SK-N-SH (cell line): ENCODE measurements at regions not wholly inside any gene's neighbourhood (a gene's known extent, or its start where the extent isn't known, plus 50 kb on each side); places are given as distances from the start of the nearest gene placed in this dataset.

Experiments used
- CTCF ChIA-PET: fragments of 300-600, 350-600 bp; formaldehyde crosslinking; extraction: SDS; loops from one replicate; lab custom pipeline; 2021; lab: Yijun Ruan, JAX
- POLR2A ChIA-PET: fragments of 350-600 bp; sonication (Branson Sonifier 250); formaldehyde crosslinking; extraction: SDS; loops from one replicate; lab custom pipeline; 2020; ENCODE audit warnings: antibody characterized with exemption, inconsistent platforms; lab: Yijun Ruan, JAX
- DNase-seq: peaks from one replicate; pipeline ENCODE4 v3.0.0; 2012
- H2AFZ ChIP-seq: fragments of 200-600 bp; sonication (generic); 2 replicates; pipeline ENCODE4 v1.8.1; 2016; ENCODE audit warnings: antibody characterized with exemption, mild to moderate bottlenecking, low read depth
- H3F3A ChIP-seq: fragments of 200-600 bp; sonication (generic); replicated peaks from 2 replicates; pipeline ENCODE3; 2016; ENCODE audit warnings: antibody characterized with exemption, mild to moderate bottlenecking; ENCODE audit not compliant: insufficient read depth
- H3K27ac ChIP-seq, 2 experiments: fragments of 200-500 bp in 1 of 2; fragments of 200-600 bp in 1 of 2; sonication (Bioruptor generic) in 1 of 2; sonication (generic), shearing (Covaris generic) in 1 of 2; 2 replicates each; pipeline versions ENCODE4 v1.5.1 to v1.6.1; 2014 to 2016; ENCODE audit warnings: low read depth in 2 of 2, inconsistent platforms in 1 of 2, low read length in 1 of 2, mild to moderate bottlenecking in 1 of 2, mixed read lengths in 1 of 2
- H3K27me3 ChIP-seq: fragments of 200-600 bp; sonication (generic), shearing (Covaris generic); 2 replicates; pipeline ENCODE4 v1.6.1; 2016; ENCODE audit warnings: mixed run types; ENCODE audit not compliant: insufficient read depth
- H3K36me3 ChIP-seq, 2 experiments: fragments of 200-500 bp in 1 of 2; fragments of 200-600 bp in 1 of 2; sonication (Bioruptor generic) in 1 of 2; sonication (generic) in 1 of 2; replicated peaks in 1 of 2; 2 replicates each; pipeline versions ENCODE3 to v1.5.1; 2014 to 2016; ENCODE audit warnings: low read length in 1 of 2, mild to moderate bottlenecking in 1 of 2; ENCODE audit not compliant: insufficient read depth in 2 of 2, control insufficient read depth in 1 of 2
- H3K4me1 ChIP-seq, 2 experiments: fragments of 200-500 bp in 1 of 2; fragments of 200-600 bp in 1 of 2; sonication (Bioruptor generic) in 1 of 2; sonication (generic), shearing (Covaris generic) in 1 of 2; 2 replicates each; pipeline versions ENCODE4 v1.5.1 to v1.6.1; 2014 to 2016; ENCODE audit warnings: low read depth in 1 of 2, low read length in 1 of 2, mixed run types in 1 of 2; ENCODE audit not compliant: insufficient read depth in 2 of 2, control insufficient read depth in 1 of 2
- H3K4me2 ChIP-seq: fragments of 200-600 bp; sonication (generic), shearing (Covaris generic); 2 replicates; pipeline ENCODE4 v1.6.1; 2017; ENCODE audit warnings: mixed run types
- H3K4me3 ChIP-seq, 2 experiments: fragments of 200-500 bp in 1 of 2; fragments of 200-600 bp in 1 of 2; sonication (Bioruptor generic) in 1 of 2; sonication (generic), shearing (Covaris generic) in 1 of 2; 2 replicates each; pipeline versions ENCODE4 v1.5.1 to v1.8.1; 2014 to 2016; ENCODE audit warnings: low read depth in 2 of 2, inconsistent platforms in 1 of 2, low read length in 1 of 2, mild to moderate bottlenecking in 1 of 2, mixed read lengths in 1 of 2, moderate library complexity in 1 of 2
- H3K79me2 ChIP-seq: fragments of 200-600 bp; sonication (generic); 2 replicates; pipeline ENCODE4 v1.8.1; 2017; ENCODE audit warnings: mild to moderate bottlenecking; ENCODE audit not compliant: insufficient read depth
- H3K9ac ChIP-seq: fragments of 200-600 bp; sonication (generic); 2 replicates; pipeline ENCODE4 v1.6.1; 2017; ENCODE audit warnings: mixed run types
- H3K9me2 ChIP-seq: fragments of 200-600 bp; sonication (generic); 2 replicates; pipeline ENCODE4 v1.6.1; 2017; ENCODE audit warnings: mixed run types
- H3K9me3 ChIP-seq: fragments of 200-600 bp; sonication (generic); 2 replicates; pipeline ENCODE4 v1.6.1; 2017; ENCODE audit warnings: mixed run types, mild to moderate bottlenecking, moderate library complexity
- H4K20me1 ChIP-seq: fragments of 200-600 bp; sonication (generic); 2 replicates; pipeline ENCODE4 v1.6.1; 2017; ENCODE audit warnings: mild to moderate bottlenecking, mixed run types; ENCODE audit not compliant: insufficient read depth
- CHD2 ChIP-seq: fragments of 150-350 bp; IDR thresholded peaks from 2 replicates; pipeline ENCODE4 v1.6.1; 2018; ENCODE audit warnings: low read length; ENCODE audit not compliant: partially characterized antibody
- MXI1 ChIP-seq: IDR thresholded peaks from 2 replicates; pipeline ENCODE4 v1.6.1; 2012; ENCODE audit warnings: mild to moderate bottlenecking, low read depth, low read length, improper control_type of control experiment
- RFX5 ChIP-seq: IDR thresholded peaks from 2 replicates; pipeline ENCODE4 v1.6.1; 2012; ENCODE audit warnings: mild to moderate bottlenecking, improper control_type of control experiment, low read length
- SIN3A ChIP-seq: IDR thresholded peaks from 2 replicates; pipeline ENCODE4 v1.6.1; 2012; ENCODE audit warnings: low read depth, mild to moderate bottlenecking, low read length, moderate library complexity, borderline replicate concordance
- WGBS: methylation state at CpG from one replicate; pipeline ENCODE4 v1.1.6; 2017; ENCODE audit warnings: low lambda C conversion rate; 5-methylcytosine and 5-hydroxymethylcytosine counted together

- Histone ChIP-seq H3F3A (no peaks in the 10 kb centered on the region), H3K4me3 (no peak overlapping the region), H3K9me3 (no peaks in the 10 kb centered on the region), H3K27ac (no peak overlapping the region), H3K4me1 (no peaks in the 10 kb centered on the region), H3K9ac (no peak overlapping the region), H3K36me3 (no peaks in the 10 kb centered on the region), H3K4me2 (no peak overlapping the region), H2AFZ (no peak overlapping the region), H3K27me3 (no peaks in the 10 kb centered on the region), H3K79me2 (no peaks in the 10 kb centered on the region), H3K9me2 (no peaks in the 10 kb centered on the region), H4K20me1 (no peaks in the 10 kb centered on the region)
- ChIA-PET POLR2A (no interaction called here), CTCF (interaction anchor here (1.0 kb wide), 1 partner anchor 132 kb away, joined by 3 read pairs; no protein-coding TSS in a partner anchor)
- WGBS = 62% methylated on average over 4 of the region's 4 CpGs
- TF ChIP-seq RFX5 (no peak), MXI1 (no peak), CHD2 (no peak), SIN3A (no peak)
- DNase-seq = no peak
These were observed 50.2 kb upstream of the VTCN1 start for GRCh38 chr1:117260761-117261423.
